ENCODE measurements at regions not wholly inside any gene's neighbourhood (a gene's known extent, or its start where the extent isn't known, plus 50 kb on each side); places are given as distances from the start of the nearest gene placed in this dataset.
A peak's percentile ranks its signal among the peaks of the same experiment; 100 is the strongest.

DNA sequence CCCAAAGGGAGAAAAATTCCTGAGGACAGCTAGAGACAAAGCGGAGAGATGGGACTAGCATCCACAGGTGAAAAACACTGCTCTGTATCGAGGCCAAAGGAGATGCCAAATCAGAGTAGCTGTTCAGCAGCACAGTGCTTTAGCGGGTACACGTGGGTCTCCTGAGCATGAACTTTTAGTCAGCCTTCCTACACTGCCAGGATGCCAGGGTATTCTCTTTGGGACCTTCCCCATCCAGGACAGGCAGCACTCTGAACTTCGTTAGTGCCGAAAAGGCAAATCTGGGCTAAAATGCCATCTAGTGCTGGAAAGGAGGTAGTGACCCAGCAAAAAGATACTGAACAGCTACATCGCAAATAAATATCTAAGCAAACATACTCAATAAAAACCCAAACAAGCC is 64.9 kb downstream of the C6orf58 start:
- peak; percentile 52 for DNase-seq (ENCODE audit: low spot score)
